ENCODE measurements at regions not wholly inside any gene's neighbourhood (a gene's known extent, or its start where the extent isn't known, plus 50 kb on each side); places are given as distances from the start of the nearest gene placed in this dataset.

DNA sequence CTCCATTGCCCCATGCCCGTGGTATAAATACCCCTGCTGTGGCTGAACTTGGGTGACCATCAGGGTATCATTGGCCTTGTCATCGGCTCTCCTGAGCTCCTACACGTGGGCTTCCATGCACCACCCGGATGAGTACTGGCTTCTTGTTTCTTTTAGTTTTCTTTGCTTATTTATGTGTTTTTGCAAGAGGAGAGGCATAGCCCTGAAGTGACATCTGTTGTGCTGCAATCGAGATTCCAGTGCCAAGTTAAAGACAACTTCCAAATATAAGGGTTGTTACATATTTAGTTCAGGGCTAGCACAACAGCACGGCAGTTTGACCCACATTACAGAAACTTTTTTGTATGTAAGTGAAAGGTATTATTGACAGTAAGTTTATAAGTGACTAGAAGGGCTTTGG lies 1087.1 kb downstream of the TBC1D22A start:
- H3K27ac ChIP-seq (ENCODE audit: low read length): no peak overlapping the region

DNA sequence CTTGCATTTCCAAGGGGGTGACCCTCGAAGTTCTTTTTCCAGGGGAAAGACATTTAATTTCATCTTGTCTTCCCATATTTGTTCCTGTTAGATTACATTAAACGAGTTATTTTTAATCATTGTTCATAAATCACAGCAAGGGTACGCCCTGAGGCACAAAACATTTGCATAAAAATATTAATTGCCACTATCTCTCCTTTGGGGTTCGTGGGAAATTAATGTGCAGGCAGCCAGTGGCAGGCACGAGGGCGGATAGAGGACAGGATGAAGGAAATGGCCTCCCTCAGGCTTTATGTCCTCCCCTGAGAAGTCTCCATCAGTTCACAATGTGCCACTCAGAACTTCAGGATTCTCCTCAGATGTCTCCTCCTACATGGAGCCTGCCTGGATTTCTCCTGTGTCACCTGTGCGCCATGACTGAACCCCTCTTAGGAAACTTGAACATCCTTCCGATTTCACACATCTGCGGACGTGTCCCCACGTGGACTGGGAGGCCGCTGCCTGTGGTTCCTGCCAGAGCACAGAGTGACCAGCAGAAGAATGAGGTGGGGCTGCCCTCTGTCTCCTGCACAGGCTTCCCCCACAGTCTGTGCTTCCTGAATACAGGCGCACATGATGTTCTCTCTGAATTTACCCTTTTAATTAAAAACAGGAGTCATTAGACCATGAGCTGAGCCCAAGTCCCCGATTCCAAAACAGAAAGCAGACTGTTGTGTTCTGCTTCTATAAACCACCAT lies 1085.9 kb downstream of the TBC1D22A start:
- Histone ChIP-seq H3K9ac (ENCODE audit: low read length) (no peak overlapping the region), H2AFZ (ENCODE audit: low read length) (no peak overlapping the region), H4K20me1 (ENCODE audit: insufficient read depth, low read length) (no peaks in the 10 kb centered on the region), H3K27ac (ENCODE audit: low read length) (no peak overlapping the region), H3K9me2 (replicated peaks; ENCODE audit: insufficient read depth, low read length) (no peaks in the 10 kb centered on the region), H3K9me3 (replicated peaks; ENCODE audit: insufficient read depth, low read length) (no peaks in the 10 kb centered on the region), H3K4me1 (ENCODE audit: low read length) (no peaks in the 10 kb centered on the region), H3K79me2 (ENCODE audit: low read length) (no peaks in the 10 kb centered on the region), H3K4me3 (ENCODE audit: low read length) (no peak overlapping the region), H3F3A (ENCODE audit: insufficient read depth, low read length) (no peaks in the 10 kb centered on the region), H3K4me2 (ENCODE audit: low read depth, low read length) (no peak overlapping the region), H3K36me3 (replicated peaks; ENCODE audit: insufficient read depth, low read length) (no peaks in the 10 kb centered on the region), H3K27me3 (replicated peaks; ENCODE audit: insufficient read depth, low read length) (no peaks in the 10 kb centered on the region)
- TF ChIP-seq, protein P1, sequence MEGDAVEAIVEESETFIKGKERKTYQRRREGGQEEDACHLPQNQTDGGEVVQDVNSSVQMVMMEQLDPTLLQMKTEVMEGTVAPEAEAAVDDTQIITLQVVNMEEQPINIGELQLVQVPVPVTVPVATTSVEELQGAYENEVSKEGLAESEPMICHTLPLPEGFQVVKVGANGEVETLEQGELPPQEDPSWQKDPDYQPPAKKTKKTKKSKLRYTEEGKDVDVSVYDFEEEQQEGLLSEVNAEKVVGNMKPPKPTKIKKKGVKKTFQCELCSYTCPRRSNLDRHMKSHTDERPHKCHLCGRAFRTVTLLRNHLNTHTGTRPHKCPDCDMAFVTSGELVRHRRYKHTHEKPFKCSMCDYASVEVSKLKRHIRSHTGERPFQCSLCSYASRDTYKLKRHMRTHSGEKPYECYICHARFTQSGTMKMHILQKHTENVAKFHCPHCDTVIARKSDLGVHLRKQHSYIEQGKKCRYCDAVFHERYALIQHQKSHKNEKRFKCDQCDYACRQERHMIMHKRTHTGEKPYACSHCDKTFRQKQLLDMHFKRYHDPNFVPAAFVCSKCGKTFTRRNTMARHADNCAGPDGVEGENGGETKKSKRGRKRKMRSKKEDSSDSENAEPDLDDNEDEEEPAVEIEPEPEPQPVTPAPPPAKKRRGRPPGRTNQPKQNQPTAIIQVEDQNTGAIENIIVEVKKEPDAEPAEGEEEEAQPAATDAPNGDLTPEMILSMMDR (IDR thresholded peaks at IDR 0.05; ENCODE audit: low read length): no peak
- TF ChIP-seq EZH2 (optimal IDR thresholded peaks at IDR 0.05; ENCODE audit: low read depth, low read length) (no peak), EZH2phosphoT487 (IDR thresholded peaks at IDR 0.05; ENCODE audit: low read length) (no peak)
- no peak for DNase-seq

More for the DNA sequence above, 1087.1 kb downstream of the TBC1D22A start:
- no peaks in the 10 kb centered on the region for H3K9me2 ChIP-seq (replicated peaks; ENCODE audit: insufficient read depth, low read length)
- no peak overlapping the region for H3K4me2 ChIP-seq (ENCODE audit: low read depth, low read length)
- H3K9ac ChIP-seq (ENCODE audit: low read length): no peak overlapping the region
- H4K20me1 ChIP-seq (ENCODE audit: insufficient read depth, low read length): no peaks in the 10 kb centered on the region
- DNase-seq: no peak
- no peak overlapping the region for H2AFZ ChIP-seq (ENCODE audit: low read length)
- no peaks in the 10 kb centered on the region for H3K79me2 ChIP-seq (ENCODE audit: low read length)
- no peaks in the 10 kb centered on the region for H3K4me1 ChIP-seq (ENCODE audit: low read length)
- no peaks in the 10 kb centered on the region for H3K9me3 ChIP-seq (replicated peaks; ENCODE audit: insufficient read depth, low read length)
- H3K27me3 ChIP-seq (replicated peaks; ENCODE audit: insufficient read depth, low read length): no peaks in the 10 kb centered on the region
- no peak for TF ChIP-seq EZH2 (optimal IDR thresholded peaks at IDR 0.05; ENCODE audit: low read depth, low read length)
- TF ChIP-seq, protein P1 (IDR thresholded peaks at IDR 0.05; ENCODE audit: low read length): no peak
- TF ChIP-seq EZH2phosphoT487 (IDR thresholded peaks at IDR 0.05; ENCODE audit: low read length): no peak
- no peak overlapping the region for H3K4me3 ChIP-seq (ENCODE audit: low read length)
- H3F3A ChIP-seq (ENCODE audit: insufficient read depth, low read length): no peaks in the 10 kb centered on the region
- no peaks in the 10 kb centered on the region for H3K36me3 ChIP-seq (replicated peaks; ENCODE audit: insufficient read depth, low read length)

DNA sequence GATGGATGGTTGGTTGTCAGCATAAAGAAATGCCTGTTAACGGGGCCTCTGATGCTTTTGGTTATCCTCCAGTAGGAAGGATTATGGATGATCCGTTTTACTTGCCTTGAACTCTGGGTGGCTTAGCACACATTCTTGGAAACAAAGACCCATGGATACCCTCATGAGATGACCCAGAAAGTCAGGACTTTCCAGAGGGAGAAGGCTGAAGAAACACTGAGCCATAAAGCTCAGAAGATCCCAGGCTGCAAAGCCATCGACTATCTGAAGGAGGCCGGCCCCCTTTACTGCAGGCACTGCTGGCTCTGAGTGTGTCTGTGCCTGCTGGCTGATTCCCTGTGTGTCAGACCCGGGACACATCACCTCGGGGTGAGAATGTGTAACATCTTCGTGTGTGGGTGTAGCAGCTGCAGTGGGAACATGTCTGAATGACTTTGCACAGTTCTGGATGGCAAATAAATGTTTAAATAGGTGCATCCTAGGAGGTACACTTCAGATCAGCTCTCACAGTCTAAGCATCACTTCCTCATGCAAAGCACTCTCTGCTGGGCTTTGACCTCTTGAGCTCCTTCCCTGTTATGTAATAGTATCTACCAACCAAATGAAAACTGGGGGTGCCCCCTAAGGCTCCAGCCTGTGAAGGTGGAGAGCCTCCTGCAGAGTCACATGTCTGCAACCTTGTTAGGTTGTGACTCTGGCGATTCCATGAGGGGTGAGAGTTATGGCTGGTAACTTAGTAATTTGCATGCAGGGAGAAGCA lies 1084.9 kb downstream of the TBC1D22A start:
- no peaks in the 10 kb centered on the region for H4K20me1 ChIP-seq (ENCODE audit: insufficient read depth, low read length)
- H3K4me2 ChIP-seq (ENCODE audit: low read depth, low read length): no peak overlapping the region
- H3K79me2 ChIP-seq (ENCODE audit: low read length): no peaks in the 10 kb centered on the region
- H3K27ac ChIP-seq (ENCODE audit: low read length): no peak overlapping the region
- no peaks in the 10 kb centered on the region for H3F3A ChIP-seq (ENCODE audit: insufficient read depth, low read length)
- no peaks in the 10 kb centered on the region for H3K9me3 ChIP-seq (replicated peaks; ENCODE audit: insufficient read depth, low read length)
- H3K4me3 ChIP-seq (ENCODE audit: low read length): no peak overlapping the region
- no peak overlapping the region for H3K9ac ChIP-seq (ENCODE audit: low read length)
- no peak overlapping the region for H2AFZ ChIP-seq (ENCODE audit: low read length)
- no peaks in the 10 kb centered on the region for H3K9me2 ChIP-seq (replicated peaks; ENCODE audit: insufficient read depth, low read length)
- no peaks in the 10 kb centered on the region for H3K4me1 ChIP-seq (ENCODE audit: low read length)
- no peaks in the 10 kb centered on the region for H3K27me3 ChIP-seq (replicated peaks; ENCODE audit: insufficient read depth, low read length)
- H3K36me3 ChIP-seq (replicated peaks; ENCODE audit: insufficient read depth, low read length): no peaks in the 10 kb centered on the region
- DNase-seq: no peak
- no peak for TF ChIP-seq EZH2 (optimal IDR thresholded peaks at IDR 0.05; ENCODE audit: low read depth, low read length)
- TF ChIP-seq EZH2phosphoT487 (IDR thresholded peaks at IDR 0.05; ENCODE audit: low read length): no peak
- TF ChIP-seq, protein P1 (IDR thresholded peaks at IDR 0.05; ENCODE audit: low read length): no peak

All from MM.1S (cell line).